ENCODE measurements at regions not wholly inside any gene's neighbourhood (a gene's known extent, or its start where the extent isn't known, plus 50 kb on each side); places are given as distances from the start of the nearest gene placed in this dataset.

DNA sequence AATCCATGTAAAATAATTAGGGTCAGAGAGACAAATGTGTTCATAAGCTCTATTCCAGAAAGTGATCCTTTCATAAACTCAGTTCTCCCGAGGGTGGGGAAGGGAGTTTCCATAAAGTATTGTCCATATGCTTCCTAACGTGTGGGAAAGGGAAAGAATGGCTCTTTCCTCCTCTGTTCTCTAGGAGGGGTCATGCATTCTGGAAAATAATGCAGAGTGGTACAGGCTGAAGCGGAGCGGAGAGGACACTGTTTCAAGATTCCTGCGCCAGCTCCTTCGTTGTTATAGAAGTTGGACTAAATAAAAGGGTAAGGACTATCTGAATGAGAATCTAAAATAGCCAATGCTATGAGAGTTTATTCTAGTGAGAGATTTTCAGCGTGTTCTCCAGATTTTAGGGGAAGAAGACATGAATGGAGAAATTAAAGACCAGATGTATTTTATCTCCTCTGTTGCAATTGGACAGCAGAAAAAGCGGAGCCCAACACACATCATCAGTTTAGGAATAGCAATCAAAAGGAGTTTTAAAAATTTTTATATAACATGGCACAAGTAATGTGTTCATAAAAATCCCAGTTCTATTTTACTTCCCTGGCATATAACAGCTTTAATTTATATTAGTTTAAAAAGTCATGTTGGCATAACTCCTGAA, 166.9 kb upstream of the MPDZ start:
- no peak for DNase-seq
- WGBS, 3 donors: 81 to 90% (median 87%) methylated on average over 8 of the region's 8 CpGs
- Histone ChIP-seq H3K4me1 (ENCODE audit: insufficient read depth) (no peaks in the 10 kb centered on the region), H3K27ac (no peak overlapping the region), H3K36me3 (no peaks in the 10 kb centered on the region), H3K27me3 (no peaks in the 10 kb centered on the region), H3K9me3 (no peaks in the 10 kb centered on the region), H3K4me3 (no peak overlapping the region)
- TF ChIP-seq EP300 (IDR thresholded peaks at IDR 0.05): no peak
- TF ChIP-seq, protein P1, sequence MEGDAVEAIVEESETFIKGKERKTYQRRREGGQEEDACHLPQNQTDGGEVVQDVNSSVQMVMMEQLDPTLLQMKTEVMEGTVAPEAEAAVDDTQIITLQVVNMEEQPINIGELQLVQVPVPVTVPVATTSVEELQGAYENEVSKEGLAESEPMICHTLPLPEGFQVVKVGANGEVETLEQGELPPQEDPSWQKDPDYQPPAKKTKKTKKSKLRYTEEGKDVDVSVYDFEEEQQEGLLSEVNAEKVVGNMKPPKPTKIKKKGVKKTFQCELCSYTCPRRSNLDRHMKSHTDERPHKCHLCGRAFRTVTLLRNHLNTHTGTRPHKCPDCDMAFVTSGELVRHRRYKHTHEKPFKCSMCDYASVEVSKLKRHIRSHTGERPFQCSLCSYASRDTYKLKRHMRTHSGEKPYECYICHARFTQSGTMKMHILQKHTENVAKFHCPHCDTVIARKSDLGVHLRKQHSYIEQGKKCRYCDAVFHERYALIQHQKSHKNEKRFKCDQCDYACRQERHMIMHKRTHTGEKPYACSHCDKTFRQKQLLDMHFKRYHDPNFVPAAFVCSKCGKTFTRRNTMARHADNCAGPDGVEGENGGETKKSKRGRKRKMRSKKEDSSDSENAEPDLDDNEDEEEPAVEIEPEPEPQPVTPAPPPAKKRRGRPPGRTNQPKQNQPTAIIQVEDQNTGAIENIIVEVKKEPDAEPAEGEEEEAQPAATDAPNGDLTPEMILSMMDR (IDR thresholded peaks at IDR 0.05): no peak
- intact Hi-C loops (cut with DNase I): loop anchor here in 3 of 4 donors (5.0 to 10.0 kb wide), 3 partner anchors 898 to 908 kb away; no protein-coding TSS in a partner anchor

GRCh38 chr9:13445103-13445500, 165.6 kb upstream of the MPDZ start:
- WGBS, 3 donors: 70 to 76% (median 70%) methylated on average over 4 of the region's 4 CpGs
- no peaks in the 10 kb centered on the region for H3K27me3 ChIP-seq
- intact Hi-C loops (cut with DNase I): loop anchor here in 3 of 4 donors (5.0 to 10.0 kb wide), 3 partner anchors 900 to 910 kb away; no protein-coding TSS in a partner anchor
- no peak for DNase-seq
- H3K4me1 ChIP-seq (ENCODE audit: insufficient read depth): no peaks in the 10 kb centered on the region
- no peak overlapping the region for H3K27ac ChIP-seq
- no peak overlapping the region for H3K4me3 ChIP-seq
- TF ChIP-seq EP300 (IDR thresholded peaks at IDR 0.05): no peak
- TF ChIP-seq, protein P1 (IDR thresholded peaks at IDR 0.05): no peak
- no peaks in the 10 kb centered on the region for H3K9me3 ChIP-seq
- no peaks in the 10 kb centered on the region for H3K36me3 ChIP-seq

DNA sequence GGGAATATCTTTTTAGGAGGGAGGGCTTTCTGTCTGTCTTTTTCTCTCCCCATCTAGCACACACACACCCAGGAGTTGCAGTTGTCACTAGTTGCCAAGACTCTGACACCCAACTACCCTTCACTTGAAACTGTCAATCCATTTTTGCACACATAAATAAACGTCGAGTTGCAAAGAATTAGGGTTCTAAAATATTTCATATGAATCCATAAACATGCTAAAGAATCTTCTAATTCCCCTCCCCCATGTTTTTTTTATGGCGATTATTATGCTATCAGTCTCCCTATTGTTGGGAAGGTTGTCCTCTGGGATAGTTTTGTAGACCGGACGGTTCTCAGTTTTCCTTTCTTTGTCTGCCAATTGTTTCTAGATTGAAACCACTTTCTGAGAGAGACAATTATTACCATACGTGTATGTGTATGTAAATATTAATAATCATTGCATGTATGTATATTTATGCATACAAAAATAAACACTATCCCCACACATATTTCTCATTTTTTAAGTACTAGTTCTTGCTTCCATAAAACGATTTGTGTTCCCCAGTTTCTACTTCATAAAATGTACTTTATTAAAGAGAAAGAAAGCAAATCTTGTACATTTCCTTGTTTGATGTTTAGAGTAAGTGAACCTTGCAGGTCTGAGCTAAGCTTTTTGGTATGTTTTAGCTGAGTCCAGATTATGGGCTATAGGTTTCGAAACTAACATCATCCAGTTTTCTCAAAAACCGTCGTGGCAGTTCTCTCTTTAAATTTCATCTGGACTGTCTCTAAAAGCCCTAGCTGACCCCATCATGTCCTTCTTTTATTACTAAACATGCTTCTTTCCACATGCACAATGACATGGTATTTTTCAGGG, 165.0 kb upstream of the MPDZ start:
- 43 to 69% (median 52%) methylated on average over 10 of the region's 10 CpGs for WGBS, 3 donors
- H3K4me1 ChIP-seq (ENCODE audit: insufficient read depth): no peaks in the 10 kb centered on the region

More for the DNA sequence above, 165.0 kb upstream of the MPDZ start:
- H3K9me3 ChIP-seq: no peaks in the 10 kb centered on the region
- TF ChIP-seq EP300 (IDR thresholded peaks at IDR 0.05): no peak
- TF ChIP-seq POLR2A (IDR thresholded peaks at IDR 0.05): no peak
- TF ChIP-seq, protein P1 (IDR thresholded peaks at IDR 0.05): no peak
- H3K36me3 ChIP-seq: no peaks in the 10 kb centered on the region
- H3K27me3 ChIP-seq: no peaks in the 10 kb centered on the region
- no peak overlapping the region for H3K4me3 ChIP-seq
- H3K27ac ChIP-seq: no peak overlapping the region
- no peak for DNase-seq
- intact Hi-C loops (cut with DNase I): loop anchor here in 3 of 4 donors (5.0 to 10.0 kb wide), 3 partner anchors 900 to 910 kb away; no protein-coding TSS in a partner anchor
